Upper lobe of right lung (tissue), 1 donor: ENCODE measurements at regions not wholly inside any gene's neighbourhood (a gene's known extent, or its start where the extent isn't known, plus 50 kb on each side); places are given as distances from the start of the nearest gene placed in this dataset.

Experiments used
- ATAC-seq: fragments of 200-7000 bp; cut with Tn5 transposase; one replicate; pipeline ENCODE4 v1.9.1; 2020; ENCODE audit warnings: mild to moderate bottlenecking, moderate library complexity
- DNase-seq: peaks from one replicate; pipeline ENCODE4 v3.0.0-alpha.2; 2020
- H3K27ac ChIP-seq: fragments of 200-600 bp; one replicate; pipeline ENCODE4 v1.8.0; 2022
- H3K27me3 ChIP-seq: fragments of 200-600 bp; one replicate; pipeline ENCODE4 v1.8.0; 2022; ENCODE audit warnings: mild to moderate bottlenecking
- H3K36me3 ChIP-seq: fragments of 200-600 bp; one replicate; pipeline ENCODE4 v1.8.0; 2022
- H3K4me1 ChIP-seq: fragments of 200-600 bp; one replicate; pipeline ENCODE4 v1.8.0; 2022
- H3K4me3 ChIP-seq: fragments of 200-600 bp; one replicate; pipeline ENCODE4 v1.8.0; 2022; ENCODE audit warnings: mild to moderate bottlenecking
- H3K9me3 ChIP-seq: fragments of 200-600 bp; one replicate; pipeline ENCODE4 v1.8.0; 2022
- intact Hi-C: fragments of 100-400 bp; cut with DNase I; formaldehyde crosslinking; loops from one replicate; pipeline ENCODE4 v1.11.0; 2022
- TF ChIP-seq, protein P1 (sequence below): fragments of 200-600 bp; IDR thresholded peaks from one replicate; pipeline ENCODE4 v1.8.0; 2022; ENCODE audit warnings: antibody characterized with exemption
- donor health status: DM: no; HTN: yes; CAD: no; lungs with severe emphysema.

DNA sequence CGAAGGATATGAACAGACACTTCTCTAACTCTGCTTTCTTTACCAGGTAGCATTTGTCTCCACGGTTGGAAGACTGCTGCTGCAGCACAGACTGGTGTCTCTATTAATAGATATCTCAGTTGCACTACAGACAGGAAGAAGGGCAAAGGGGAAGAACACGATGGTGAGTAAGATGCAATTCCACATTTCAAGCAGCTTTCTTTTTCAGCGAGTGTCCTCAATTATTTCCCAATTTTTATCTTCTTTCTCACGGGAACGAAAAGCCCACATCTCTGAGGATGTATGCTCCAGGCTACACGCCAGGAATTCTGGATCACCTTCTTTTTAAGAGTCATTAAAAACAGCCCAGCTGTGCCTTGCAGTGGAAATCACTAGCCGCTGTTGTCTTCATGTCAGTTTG is 311.6 kb upstream of the ECI2 start:
- Histone ChIP-seq H3K36me3 (no peaks in the 10 kb centered on the region), H3K27me3 (no peaks in the 10 kb centered on the region), H3K4me1 (no peaks in the 10 kb centered on the region), H3K9me3 (no peaks in the 10 kb centered on the region), H3K4me3 (no peak overlapping the region), H3K27ac (no peak overlapping the region)
- TF ChIP-seq, protein P1, sequence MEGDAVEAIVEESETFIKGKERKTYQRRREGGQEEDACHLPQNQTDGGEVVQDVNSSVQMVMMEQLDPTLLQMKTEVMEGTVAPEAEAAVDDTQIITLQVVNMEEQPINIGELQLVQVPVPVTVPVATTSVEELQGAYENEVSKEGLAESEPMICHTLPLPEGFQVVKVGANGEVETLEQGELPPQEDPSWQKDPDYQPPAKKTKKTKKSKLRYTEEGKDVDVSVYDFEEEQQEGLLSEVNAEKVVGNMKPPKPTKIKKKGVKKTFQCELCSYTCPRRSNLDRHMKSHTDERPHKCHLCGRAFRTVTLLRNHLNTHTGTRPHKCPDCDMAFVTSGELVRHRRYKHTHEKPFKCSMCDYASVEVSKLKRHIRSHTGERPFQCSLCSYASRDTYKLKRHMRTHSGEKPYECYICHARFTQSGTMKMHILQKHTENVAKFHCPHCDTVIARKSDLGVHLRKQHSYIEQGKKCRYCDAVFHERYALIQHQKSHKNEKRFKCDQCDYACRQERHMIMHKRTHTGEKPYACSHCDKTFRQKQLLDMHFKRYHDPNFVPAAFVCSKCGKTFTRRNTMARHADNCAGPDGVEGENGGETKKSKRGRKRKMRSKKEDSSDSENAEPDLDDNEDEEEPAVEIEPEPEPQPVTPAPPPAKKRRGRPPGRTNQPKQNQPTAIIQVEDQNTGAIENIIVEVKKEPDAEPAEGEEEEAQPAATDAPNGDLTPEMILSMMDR = no peak
- DNase-seq (no peak), ATAC-seq (peak; percentile 64)
- intact Hi-C loops = no loop called here

DNA sequence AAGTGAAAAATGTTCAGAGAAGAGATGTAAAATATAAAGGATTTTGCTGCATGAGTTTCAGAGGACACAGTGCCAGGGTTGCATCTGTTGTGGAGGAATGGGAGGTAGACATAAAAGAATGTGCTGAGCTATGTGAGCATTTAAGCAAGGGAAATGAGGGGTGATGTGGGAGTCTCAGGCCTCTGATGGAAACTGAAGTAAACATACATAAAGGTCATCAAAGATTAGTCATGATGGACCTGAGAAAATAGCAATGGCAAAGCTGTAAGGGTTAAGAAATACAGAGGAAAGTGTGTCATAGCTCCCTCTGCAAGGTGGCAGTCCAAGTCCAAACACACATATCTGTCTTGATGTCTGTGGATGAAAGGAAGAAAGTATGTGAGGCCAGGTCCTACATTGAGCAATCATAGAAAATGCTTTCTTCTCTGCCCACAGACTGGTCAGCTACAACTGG is 306.6 kb upstream of the ECI2 start:
- Histone ChIP-seq H3K4me1 (no peaks in the 10 kb centered on the region), H3K27me3 (no peaks in the 10 kb centered on the region), H3K9me3 (no peaks in the 10 kb centered on the region), H3K27ac (no peak overlapping the region), H3K36me3 (no peaks in the 10 kb centered on the region), H3K4me3 (no peak overlapping the region)
- TF ChIP-seq, protein P1 = no peak
- no peak for DNase-seq
- no peak for ATAC-seq
- intact Hi-C loops = no loop called here

DNA sequence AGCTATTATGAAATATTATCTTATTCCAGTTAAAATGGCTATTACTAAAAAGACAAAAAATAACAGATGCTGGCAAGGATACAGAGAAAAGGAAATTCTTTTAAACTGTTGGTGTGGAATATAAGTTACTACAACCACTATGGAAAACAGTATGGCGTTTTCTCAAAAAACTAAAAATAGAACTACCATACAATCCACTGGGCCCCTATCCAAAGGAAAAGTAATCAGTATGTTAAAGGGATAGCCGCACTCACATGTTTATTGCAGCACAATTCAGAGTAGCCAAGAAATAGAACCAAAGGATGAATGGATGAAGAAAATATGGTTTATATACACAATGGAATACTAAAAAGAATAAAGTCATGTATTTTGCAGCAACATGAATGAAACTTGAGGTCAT is 303.8 kb upstream of the ECI2 start:
- Histone ChIP-seq H3K4me3 (no peak overlapping the region), H3K27ac (no peak overlapping the region), H3K27me3 (no peaks in the 10 kb centered on the region), H3K36me3 (no peaks in the 10 kb centered on the region), H3K4me1 (no peaks in the 10 kb centered on the region), H3K9me3 (no peaks in the 10 kb centered on the region)
- ATAC-seq (no peak), DNase-seq (no peak)
- intact Hi-C loops = no loop called here
- TF ChIP-seq, protein P1 = no peak

DNA sequence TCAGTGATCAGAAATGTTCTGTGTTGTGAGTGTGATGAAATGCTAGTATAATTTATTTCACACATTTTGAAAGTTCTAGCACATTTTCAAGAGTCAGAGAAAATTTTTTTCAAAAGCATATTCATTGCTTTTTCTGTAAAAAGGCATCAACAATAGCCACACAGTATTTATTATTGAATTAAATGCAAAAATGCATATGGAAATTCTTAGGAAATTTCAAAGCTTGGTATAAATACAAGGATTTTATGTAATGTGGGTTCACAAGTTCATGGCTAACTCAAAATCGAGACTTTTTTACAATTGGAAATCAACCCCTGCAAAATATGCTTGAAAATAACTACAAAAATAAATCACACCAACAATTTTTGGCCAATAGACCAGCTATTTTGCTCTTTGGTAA is 302.0 kb upstream of the ECI2 start:
- ATAC-seq (no peak), DNase-seq (no peak)
- no peaks in the 10 kb centered on the region for H3K4me1 ChIP-seq

DNA sequence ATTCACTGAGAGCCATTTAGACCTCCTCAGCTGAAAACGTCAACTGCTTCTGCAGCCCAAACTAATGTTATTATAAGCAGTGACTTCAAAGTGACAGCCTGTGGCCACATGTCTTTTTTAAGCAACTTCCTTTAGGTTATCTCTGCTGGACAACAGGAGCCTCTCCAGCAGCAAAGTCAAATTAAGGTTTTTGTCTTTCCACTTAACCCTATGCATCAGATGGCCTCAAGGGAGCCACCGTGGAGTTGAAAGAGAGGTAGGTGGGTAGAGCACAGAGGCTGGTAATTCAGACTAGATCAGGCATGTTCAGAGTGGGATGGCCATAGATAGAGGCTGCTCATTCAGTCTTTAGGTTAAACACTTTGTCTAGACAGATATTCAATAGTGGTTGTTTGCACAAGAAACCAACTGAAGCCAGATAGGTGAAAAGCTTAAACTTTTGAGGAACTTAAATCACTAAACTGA is 300.6 kb upstream of the ECI2 start:
- H3K36me3 ChIP-seq = no peaks in the 10 kb centered on the region
- H3K27me3 ChIP-seq = no peaks in the 10 kb centered on the region
- TF ChIP-seq, protein P1 = no peak
- no peak overlapping the region for H3K27ac ChIP-seq
- DNase-seq = no peak
- H3K4me3 ChIP-seq = no peak overlapping the region
- H3K9me3 ChIP-seq = no peaks in the 10 kb centered on the region
- intact Hi-C loops = no loop called here
- H3K4me1 ChIP-seq = no peaks in the 10 kb centered on the region
- no peak for ATAC-seq

More for the DNA sequence above, 302.0 kb upstream of the ECI2 start:
- H3K4me3 ChIP-seq = no peak overlapping the region
- H3K36me3 ChIP-seq = no peaks in the 10 kb centered on the region
- TF ChIP-seq, protein P1 = no peak
- no peak overlapping the region for H3K27ac ChIP-seq
- no peaks in the 10 kb centered on the region for H3K9me3 ChIP-seq
- no peaks in the 10 kb centered on the region for H3K27me3 ChIP-seq
- intact Hi-C loops = no loop called here

DNA sequence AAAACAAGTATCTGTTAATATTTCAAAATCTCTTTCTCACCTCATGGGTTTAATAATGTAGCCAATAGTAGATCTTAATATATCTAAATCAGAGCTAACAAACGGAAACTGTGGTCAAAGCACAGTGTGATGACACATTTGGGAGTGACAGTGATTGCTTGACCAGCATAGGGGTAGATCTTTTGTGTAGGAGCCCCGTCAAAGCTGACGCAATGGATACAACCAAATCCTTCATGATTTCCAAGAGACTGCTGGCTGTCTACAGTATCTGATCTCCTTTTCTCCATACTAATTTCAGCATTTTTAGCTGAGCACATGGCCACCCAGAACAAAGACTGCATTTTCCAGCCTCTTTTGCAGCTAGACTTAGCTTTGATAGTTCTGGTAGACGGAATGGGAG is 299.3 kb upstream of the ECI2 start:
- no peak for DNase-seq
- Histone ChIP-seq H3K9me3 (no peaks in the 10 kb centered on the region), H3K36me3 (no peaks in the 10 kb centered on the region), H3K4me1 (no peaks in the 10 kb centered on the region), H3K27me3 (no peaks in the 10 kb centered on the region), H3K4me3 (no peak overlapping the region), H3K27ac (no peak overlapping the region)
- ATAC-seq = no peak
- intact Hi-C loops = no loop called here
- TF ChIP-seq, protein P1 = no peak
